NCI-H2029 (cell line): ENCODE measurements at regions not wholly inside any gene's neighbourhood (a gene's known extent, or its start where the extent isn't known, plus 50 kb on each side); places are given as distances from the start of the nearest gene placed in this dataset.
"Not testable (repeated sequence)": the region's sequence is repeated elsewhere in the genome, so short reads cannot be mapped to it uniquely, and the experiment has no call there.

Source experiments
- DNase-seq: peaks from one replicate; lab custom pipeline; 2025; lab: John Stamatoyannopoulos, UW

DNA sequence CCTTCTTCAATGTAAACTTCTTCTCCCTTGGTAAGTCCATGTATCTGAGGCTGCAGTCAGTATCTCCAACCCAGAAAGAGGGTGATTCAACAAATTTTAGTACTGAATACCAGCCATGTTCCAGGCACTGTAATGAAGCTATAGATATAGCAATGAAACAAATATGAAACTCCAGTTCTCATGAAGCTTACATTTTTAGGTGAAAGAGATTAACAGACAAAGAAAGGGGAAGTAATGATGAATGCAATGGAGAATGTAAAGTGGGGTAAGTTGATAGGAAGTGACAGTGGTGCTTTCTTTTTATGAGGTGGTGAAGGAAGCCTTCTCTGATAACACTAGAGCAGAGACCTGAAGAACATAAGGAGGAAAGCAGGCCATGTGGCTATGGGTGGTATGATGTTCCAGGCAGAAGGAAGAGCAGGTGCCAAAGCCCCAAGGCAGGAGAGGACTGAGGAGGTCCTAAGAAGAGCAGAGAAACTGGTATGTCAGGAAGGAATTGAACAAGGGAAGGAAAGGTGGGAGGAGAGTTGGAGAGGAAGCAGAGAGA is 143.6 kb downstream of the TFAP2B start:
- DNase-seq, result no peak

DNA sequence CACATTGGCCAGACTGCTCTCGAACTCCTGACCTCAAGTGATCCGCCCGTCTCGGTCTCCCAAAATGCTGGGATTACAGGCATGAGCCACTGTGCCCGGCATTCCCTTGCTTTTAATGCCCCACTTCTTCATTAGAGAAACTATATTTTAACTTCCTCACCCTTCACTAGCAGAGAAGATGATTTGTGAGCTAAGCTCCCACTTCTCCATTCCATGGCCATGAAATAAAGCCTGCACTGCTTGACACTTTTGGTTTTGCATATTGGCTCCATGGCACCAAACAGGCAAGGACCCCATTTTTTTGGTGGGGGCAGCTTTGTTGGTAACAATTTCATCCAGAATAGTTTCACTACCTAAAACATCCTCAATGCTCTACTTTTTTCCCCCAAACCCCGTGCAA is 145.3 kb downstream of the TFAP2B start:
- no peak for DNase-seq

DNA sequence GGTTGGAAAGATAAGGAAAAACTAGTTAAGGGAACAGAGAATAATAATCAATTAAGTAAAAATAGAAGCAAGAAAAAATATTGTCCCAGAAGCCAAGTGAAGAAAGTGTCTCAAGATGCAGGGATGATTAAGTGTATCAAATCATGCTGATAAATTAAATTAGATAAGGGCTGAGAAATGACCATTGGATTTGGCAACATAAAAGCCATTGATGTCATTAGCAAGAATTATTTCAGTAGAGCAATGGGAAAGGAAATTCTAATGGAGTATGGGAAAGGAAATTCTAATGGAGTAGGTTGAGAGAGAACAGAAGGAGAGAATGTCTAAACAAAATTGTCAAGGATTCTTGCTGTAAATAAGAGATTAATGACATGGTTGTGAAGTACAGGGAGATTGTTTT is 146.8 kb downstream of the TFAP2B start:
- DNase-seq, result no peak

DNA sequence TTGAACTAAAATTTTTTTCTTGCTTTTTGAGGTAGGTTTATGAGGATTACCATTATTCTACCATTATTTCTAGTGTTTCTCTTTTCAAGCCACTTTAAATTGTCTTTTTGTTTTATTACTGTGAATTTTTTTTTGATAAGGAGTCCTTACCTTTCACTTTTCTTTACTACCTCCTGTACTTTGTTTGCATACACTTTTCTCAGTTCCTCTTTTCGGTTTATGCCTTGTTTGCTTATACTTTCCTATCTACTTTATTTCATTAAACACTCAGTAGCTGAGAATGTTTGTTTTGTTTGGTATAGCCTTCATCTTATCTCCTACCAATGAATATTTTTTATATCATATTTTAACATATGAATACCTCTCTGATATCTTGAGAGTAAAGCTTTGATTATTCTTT is 147.9 kb downstream of the TFAP2B start:
- no peak for DNase-seq

DNA sequence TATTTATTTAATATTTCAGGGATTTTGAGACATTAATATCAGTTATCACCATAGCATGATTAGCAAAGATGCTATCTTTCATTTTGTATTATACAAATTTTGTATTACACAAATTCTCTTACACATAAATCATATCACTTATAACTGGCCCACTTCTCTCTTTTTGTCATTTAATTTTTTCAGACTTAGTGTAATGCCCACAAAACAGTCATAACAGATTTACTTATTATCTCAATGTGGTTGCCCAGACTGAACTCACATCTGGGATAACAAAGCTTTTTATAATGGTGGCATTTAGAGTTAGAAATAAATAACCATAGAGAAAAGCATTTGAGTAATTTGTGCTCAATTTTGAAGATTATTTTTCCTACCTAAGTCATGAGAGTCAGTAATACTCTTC is 148.3 kb downstream of the TFAP2B start:
- no peak for DNase-seq

DNA sequence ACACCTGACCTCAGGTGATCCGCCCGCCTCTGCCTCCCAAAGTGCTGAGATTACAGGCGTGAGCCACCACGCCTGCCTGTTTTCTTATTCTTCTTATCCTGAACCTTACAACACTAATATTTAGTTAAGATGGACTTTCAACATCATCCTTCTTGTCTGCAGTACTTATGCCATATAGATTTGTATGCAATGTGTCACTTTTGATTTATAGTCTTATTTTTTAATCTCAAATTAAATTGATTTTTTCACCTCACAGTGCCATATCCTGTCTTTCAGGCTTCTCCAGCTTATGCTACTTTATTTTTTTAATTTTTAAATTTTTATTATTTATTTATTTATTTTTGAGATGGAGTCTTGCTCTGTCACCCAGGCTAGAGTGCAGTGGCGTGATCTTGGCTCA is 149.6 kb downstream of the TFAP2B start:
- DNase-seq, result not testable (repeated sequence)

DNA sequence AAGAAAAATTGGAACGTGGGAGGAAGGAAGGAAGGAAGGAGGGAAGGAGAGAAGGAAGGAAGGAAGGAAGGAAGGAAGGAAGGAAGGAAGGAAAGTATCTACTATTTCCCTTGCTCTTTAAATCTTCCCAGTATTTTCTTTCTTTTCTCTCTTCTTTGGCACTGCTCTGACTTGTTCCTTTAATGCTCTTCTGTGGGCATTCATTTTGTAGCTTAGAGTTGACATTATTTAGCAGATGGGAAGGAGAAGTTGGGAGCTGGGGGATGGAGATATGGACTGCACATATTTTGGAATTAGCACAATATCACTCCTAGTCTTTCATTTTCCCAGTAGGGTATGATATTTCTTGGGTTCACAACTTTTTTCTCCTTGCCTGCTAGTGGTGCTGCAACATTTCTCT is 152.2 kb downstream of the TFAP2B start:
- DNase-seq, result no peak

DNA sequence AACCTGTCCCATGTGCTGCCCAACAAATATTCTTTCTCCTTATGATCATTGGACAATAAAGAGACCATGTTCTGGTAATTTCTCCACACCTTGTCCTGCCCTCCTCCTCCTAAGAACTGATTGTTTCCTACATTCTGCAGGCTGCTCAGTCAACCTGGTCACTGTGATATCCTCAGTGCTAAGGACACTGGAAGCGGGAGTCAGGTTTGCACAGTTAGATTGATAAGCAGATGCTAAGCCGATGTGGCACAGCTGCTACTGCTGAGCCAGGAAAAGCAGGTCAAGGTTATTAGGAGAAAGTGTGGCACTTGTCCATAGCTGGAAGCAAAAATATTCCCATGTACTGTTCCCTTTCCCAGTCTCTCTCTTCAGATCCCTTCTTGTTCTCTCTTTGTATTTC is 154.8 kb downstream of the TFAP2B start:
- DNase-seq, result no peak

DNA sequence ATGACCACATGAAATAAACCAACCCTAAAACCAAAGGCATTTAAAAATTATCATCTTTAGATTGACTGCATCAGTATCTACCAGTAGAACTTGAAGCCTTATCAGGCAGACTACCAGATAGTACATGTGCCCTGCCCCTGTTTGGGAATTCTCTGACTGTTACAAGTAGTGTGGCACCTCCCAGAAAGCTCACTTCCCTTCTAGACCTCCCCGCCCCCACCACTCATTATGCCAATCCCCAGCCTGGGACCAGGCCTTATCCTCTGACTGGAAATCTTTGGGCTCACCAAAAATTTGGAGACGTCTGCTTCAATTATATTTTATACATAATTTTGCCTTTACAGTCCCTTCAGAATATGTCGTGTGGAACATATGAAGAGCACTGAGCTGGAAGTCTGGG is 155.6 kb downstream of the TFAP2B start:
- DNase-seq, result no peak

DNA sequence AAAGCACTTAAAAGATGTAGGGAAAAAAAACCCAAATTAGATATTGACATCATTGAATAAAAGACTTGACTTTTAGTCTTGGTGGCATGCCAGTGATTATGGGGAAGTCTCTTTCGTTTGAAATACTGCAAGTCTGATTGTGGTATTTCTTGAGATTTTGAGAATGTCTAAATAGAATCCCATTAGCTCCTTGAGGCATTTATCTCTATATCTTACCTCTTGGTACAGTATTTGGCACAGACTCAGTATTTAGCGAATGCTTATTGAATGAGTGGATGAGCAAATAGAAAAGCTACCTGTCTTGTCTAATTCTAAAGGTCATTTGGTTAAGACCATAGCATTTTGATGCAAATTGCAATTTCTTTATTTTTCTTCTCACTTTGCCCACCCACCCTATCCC is 156.5 kb downstream of the TFAP2B start:
- DNase-seq, result no peak

DNA sequence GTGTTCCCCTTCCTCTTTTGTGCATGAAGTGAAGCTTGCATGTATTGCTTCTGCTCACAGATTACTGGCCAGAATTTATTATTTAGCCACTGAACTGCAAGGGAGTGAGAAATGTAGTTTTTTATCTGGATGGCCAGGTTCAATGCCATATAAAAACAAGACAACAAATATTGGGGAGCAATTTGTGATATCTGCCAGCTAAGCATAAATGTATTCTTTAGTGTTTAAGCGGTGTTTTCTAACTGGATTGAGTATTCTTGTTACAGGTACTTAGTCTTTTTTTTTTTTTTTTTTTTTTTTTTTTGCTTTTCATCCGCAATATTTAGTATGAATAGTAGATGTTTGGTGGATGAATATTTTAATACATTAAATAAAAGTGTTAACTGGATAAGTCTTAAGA is 158.2 kb downstream of the TFAP2B start:
- no peak for DNase-seq

DNA sequence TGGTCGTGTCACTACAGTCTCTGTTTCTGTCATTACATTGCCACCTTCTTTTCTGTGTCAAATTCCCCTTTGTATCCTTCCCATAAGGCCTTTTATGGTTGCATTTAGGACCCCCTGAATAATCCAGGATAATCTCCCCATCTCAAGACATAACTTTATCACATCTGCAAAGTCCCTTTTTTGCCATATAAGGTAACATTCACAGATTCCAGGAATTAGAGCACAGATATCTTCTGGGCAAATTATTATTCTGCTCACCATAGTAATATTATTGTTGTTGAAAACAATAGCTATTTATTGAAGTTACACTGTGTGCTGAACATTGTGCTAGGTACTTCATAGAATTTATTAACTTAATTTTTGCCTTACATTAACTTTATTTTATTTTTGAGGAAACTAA is 159.1 kb downstream of the TFAP2B start:
- DNase-seq, result no peak

DNA sequence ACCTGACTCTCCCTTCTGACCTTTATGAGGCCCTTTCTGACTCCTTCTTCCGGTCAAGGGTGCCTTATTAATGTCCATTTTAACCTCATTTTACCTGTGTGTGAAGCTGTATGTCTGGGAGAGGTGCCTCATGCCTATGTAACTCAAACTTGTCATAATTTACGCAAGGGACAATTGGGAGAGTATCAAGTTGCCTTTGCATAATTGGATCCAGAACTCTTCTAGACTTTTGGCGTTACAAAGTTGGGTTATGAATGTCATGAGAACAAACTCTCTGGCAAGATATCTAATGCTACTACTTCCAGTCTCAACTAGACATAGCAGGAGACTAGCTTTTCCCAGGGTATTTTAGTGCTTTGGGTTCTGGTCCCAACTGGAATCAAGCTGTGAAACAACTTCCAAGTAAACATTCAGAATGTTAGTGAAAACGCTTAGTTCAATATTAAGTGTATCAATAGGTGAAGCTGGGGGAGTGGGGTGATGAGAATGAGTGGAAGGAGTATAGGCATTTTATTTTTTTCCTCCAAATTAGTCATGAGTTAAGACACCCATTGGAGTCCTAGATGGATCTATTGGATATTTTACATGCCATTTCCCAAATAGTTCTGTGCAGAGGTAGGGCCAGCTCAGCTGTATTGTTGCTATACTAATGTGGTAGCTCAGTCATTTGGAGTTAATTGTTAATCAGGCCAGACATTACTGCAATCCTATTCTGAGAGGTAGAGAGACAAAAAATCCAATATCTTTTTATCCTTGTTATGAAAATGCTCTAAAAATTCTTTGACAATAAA is 159.9 kb downstream of the TFAP2B start:
- DNase-seq, result no peak

DNA sequence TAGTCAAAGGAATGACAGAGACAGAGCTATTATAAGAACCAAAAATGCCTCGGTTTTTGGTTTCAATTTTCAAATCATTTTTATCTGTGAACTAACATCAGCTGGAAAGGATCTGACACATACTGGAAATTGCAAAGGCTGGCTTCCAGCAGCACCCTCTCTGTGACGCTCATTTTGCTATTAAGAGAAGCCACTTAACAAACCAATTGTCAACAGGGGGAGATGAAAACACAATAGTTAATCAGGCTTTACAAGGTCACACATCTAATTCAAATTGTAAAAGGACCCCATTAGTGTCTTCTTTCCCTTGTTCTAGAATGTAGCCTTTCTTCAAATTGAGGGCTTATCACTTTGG is 160.5 kb downstream of the TFAP2B start:
- no peak for DNase-seq

DNA sequence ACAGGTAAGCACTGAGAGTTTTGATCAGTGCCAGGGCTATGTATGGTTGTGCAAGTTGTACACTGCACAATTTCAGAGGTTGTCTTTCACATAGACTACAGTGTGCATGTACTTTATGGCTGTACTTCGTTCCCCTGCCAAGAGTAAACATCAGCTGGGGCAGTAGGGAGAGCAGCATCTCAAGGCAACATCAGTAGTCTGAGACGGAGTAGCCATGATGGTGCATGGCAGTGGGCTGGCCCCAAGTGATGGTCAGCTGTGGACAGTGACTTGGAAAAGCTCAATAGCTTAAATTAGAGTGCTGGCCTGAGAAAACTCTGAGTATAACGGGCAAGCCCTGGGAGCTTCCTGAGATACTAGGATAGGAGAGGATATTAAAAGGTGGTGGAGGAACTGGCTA is 165.5 kb downstream of the TFAP2B start:
- DNase-seq, result no peak

DNA sequence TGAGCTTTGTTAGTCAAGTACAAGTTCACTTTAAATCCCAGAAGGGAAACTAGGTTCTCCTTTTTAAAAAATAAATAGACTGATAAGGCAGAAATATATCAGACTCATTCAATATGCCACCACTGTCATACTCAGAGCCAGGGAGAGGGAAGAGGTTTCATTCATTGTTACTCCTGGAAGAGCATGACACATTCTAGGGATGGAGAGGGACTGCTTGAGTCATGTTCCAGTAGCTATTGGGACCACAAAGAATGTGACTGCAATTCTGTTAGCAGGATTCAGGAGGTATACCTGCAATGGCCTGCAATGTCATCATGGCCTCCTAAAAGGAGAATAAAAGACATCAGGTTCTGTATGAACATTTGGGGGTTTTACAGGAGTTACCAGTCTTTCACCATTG is 167.6 kb downstream of the TFAP2B start:
- no peak for DNase-seq

DNA sequence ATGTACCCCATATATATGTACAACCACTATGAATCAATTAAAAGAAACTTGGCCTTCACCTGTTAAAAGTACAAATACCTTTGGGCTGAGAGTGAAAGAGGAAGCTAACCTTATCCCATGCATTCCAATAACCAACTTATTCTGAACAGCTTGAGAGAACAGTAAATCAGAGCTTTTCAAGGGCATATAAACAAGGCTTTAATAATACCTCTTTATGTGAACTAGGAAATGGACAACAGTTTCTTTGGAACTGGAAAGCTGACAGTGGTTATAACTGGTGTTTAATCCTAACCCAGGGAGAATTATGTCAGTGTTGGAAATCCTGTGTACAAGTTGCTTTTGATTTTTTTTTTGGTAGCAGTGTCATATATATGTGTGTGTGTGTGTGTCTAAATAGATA is 170.5 kb downstream of the TFAP2B start:
- DNase-seq, result no peak

DNA sequence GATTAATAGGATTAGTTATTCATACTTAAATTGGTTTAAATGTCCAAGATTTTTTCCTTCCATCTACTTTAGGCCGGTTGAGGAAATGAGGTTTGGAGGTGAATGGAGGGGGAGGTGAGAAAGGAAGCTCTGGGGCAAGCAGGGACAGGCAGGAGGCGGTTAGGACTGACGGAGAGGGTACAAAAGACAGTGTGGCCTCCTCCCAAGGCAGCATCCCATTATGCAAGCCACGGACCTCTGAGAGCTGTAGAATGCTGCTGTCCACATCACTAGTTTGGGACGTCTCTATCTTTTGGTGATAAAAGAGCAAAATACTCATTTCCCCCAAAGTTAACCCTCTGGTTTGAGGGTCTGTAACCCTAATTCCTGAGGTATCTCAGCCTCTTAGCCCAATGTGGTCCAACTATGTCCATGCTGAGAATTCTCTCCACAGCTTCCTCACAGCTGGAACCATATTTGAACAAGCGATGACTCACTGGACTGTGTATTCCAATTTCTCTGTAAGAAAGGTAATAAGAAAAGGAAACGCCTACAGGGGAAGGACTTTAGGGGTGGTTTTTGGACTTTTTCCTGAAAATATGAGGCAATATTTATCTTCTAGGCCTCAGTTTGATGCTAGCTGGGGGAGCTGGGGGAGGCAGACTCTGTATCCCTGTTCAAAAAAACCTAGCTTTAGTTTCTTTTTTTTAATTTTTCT is 172.2 kb downstream of the TFAP2B start:
- DNase-seq, result no peak

DNA sequence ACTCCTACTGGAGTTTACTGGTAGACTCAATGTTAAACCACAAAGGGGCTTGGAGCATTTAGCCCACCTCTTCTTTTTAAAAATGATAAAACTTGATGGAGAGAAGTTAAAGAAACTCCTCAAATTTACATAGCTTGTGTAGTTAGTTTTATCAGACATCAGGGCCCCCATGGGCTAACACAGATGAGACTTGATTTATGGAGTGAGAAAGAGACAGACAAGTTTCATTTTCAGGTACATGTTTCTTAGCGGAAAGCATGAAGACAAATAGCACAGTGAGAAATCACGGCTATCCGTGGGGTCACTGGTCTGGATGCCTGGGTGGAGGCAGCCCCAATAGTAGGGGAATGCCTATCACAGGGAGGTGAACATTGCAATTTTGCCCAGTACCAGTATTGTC is 173.6 kb downstream of the TFAP2B start:
- no peak for DNase-seq

DNA sequence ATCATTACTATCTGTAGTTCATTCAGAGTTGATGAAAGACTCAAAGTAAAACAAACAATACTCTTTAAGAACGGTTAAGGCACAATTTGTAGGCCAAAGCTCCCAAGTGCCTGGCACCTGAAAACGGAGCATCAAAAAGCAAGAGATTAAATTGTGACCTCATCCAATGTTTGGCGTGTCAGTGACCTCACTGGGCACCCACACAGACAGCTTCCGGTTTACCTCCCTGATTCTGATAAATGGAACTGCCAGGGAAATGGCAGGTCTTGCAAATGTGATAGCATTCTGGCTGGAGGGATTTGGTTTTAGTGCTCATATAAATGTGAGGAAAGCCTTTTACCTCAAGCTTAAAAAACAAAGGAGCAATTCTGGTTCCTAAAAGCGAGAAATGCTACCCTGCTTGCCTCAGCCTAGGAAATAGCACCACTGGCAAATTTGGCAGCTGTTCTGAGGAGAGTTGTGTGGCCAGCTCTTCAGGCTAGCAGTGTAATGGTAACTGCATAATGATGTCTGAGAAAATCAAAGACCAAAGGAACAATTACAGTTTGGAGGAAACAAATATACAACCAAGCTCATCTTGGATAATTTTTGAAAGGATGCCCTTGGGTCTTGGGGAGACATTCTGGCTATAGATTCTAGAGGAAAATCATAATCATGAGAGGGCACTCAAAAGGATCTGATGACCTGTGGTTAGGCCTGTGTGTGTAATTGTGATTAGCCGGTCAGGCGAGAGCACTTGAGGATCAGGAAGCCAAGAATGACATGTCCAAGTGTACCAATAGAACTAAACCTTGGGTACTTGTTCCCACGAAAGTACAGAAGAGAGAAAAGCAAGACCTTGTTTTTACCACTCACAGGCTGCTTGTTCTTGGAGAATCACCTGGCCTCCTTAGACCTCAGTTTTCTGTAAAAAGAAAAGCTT is 174.3 kb downstream of the TFAP2B start:
- no peak for DNase-seq

DNA sequence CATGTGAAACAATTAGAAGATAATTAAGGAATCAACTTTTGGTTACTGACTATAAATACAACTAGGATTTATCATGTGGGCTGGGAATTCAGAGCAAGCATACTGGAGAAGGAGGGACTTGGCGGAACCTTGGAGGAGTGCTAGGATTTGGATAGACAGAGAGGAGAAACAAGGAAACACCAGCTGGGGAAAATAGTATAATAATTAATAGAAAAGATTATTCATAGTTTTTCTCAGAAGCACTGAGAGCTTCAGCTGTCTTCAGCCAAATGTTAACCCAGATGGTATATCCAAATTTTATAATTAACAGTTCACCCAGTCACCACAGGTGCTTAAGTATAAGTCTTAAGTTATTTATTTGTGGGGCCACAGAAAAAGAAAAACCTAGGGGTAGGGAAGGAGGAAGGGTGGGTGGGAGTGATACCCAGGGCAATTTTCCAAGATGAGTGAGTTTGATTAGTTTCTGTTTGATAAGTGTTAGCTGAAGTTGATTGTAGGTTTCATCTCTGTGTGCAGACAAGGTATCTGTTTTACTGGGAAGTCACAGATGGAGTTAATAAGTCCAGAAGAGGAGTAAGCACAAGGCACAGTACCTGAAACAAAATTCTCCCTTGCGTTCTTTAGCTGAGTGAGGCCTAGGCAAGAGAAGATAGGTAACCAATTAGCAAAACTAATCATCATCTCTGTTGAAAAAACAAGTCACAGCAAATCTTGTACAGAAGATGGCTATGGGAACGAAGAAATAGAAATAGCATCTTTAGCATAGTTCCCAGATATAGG is 175.5 kb downstream of the TFAP2B start:
- DNase-seq, result no peak

DNA sequence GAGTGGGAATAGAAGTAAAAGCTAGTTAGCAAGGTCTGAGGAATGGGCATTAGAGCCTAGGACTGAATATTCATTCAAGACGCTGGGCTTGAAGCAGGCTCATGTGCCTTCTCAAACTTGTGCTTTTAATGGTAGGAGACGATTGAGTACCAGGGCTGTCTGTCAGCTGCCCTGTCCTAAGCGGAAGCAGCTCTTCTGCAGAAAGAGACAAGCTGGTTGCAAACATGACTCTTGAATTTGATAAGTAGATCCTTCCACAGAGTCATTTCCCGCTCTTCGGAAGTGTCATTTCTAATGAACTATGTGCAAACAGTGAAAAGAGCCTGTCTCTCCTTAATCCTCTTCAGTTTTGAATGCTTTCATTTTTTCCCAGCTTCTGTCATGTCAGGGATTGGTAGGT is 176.4 kb downstream of the TFAP2B start:
- no peak for DNase-seq
